Transverse colon (tissue), 4 donors: ENCODE measurements at regions not wholly inside any gene's neighbourhood (a gene's known extent, or its start where the extent isn't known, plus 50 kb on each side); places are given as distances from the start of the nearest gene placed in this dataset.

ENCODE experiments used
- CTCF ChIP-seq, 5 experiments: fragments of 200-600 bp in 3 of 5; fragments of 450-650 bp in 2 of 5; sonication (generic) in 3 of 5; IDR thresholded peaks; 1 replicate in 2 of 5; 2 replicates in 3 of 5; pipeline ENCODE4 v1.5.1; 2016 to 2017; ENCODE audit warnings: antibody characterized with exemption in 5 of 5, inconsistent platforms in 3 of 5, mild to moderate bottlenecking in 2 of 5, moderate library complexity in 1 of 5
- POLR2A ChIP-seq: fragments of 450-650 bp; IDR thresholded peaks from one replicate; pipeline ENCODE4 v1.6.1; 2016; ENCODE audit warnings: antibody characterized with exemption, mild to moderate bottlenecking, moderate library complexity
- POLR2AphosphoS5 ChIP-seq, 3 donors: sonication (generic); formaldehyde crosslinking; IDR thresholded peaks; one replicate each; pipeline ENCODE4 v1.6.1; 2016; ENCODE audit warnings: antibody characterized with exemption in 3 of 3

GRCh38 chr5:124220418-124220817 lies 526.0 kb downstream of the ZNF608 start:
- TF ChIP-seq POLR2A (no peak), CTCF (IDR thresholded peaks at IDR 0.05) (no peak), POLR2AphosphoS5 (IDR thresholded peaks at IDR 0.05) (no peak)
